ENCODE measurements at regions not wholly inside any gene's neighbourhood (a gene's known extent, or its start where the extent isn't known, plus 50 kb on each side); places are given as distances from the start of the nearest gene placed in this dataset.

DNA sequence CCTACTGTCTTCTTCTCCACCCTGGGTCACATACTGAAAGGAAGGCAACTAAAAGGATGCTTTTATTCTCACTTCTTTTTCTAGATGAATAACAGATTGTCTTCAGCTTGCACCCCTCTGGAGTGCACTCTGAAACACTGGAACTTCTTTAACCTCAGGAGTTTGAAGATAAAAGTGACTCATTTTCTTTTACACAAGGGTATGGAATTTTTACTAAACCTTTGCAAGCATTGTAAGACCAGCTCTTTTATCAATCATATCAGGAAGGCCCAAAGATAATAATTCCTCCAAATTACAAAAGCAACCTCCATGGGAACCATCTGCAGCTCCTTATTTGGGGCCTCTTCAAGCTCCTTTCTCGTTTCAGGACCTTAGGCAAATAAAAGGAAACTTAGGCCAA lies 193.5 kb upstream of the KIF2B start:
- TF ChIP-seq, protein P1, sequence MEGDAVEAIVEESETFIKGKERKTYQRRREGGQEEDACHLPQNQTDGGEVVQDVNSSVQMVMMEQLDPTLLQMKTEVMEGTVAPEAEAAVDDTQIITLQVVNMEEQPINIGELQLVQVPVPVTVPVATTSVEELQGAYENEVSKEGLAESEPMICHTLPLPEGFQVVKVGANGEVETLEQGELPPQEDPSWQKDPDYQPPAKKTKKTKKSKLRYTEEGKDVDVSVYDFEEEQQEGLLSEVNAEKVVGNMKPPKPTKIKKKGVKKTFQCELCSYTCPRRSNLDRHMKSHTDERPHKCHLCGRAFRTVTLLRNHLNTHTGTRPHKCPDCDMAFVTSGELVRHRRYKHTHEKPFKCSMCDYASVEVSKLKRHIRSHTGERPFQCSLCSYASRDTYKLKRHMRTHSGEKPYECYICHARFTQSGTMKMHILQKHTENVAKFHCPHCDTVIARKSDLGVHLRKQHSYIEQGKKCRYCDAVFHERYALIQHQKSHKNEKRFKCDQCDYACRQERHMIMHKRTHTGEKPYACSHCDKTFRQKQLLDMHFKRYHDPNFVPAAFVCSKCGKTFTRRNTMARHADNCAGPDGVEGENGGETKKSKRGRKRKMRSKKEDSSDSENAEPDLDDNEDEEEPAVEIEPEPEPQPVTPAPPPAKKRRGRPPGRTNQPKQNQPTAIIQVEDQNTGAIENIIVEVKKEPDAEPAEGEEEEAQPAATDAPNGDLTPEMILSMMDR (tag by site-specific recombination; IDR thresholded peaks at IDR 0.05) = no peak
- no peak for TF ChIP-seq ZNF670 (tag by site-specific recombination; IDR thresholded peaks at IDR 0.05; ENCODE audit: low read depth)
- no peak for TF ChIP-seq ZBTB26 (tag by site-specific recombination; optimal IDR thresholded peaks at IDR 0.05)
- TF ChIP-seq, protein P2, sequence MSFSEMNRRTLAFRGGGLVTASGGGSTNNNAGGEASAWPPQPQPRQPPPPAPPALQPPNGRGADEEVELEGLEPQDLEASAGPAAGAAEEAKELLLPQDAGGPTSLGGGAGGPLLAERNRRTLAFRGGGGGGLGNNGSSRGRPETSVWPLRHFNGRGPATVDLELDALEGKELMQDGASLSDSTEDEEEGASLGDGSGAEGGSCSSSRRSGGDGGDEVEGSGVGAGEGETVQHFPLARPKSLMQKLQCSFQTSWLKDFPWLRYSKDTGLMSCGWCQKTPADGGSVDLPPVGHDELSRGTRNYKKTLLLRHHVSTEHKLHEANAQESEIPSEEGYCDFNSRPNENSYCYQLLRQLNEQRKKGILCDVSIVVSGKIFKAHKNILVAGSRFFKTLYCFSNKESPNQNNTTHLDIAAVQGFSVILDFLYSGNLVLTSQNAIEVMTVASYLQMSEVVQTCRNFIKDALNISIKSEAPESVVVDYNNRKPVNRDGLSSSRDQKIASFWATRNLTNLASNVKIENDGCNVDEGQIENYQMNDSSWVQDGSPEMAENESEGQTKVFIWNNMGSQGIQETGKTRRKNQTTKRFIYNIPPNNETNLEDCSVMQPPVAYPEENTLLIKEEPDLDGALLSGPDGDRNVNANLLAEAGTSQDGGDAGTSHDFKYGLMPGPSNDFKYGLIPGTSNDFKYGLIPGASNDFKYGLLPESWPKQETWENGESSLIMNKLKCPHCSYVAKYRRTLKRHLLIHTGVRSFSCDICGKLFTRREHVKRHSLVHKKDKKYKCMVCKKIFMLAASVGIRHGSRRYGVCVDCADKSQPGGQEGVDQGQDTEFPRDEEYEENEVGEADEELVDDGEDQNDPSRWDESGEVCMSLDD (tag by site-specific recombination; IDR thresholded peaks at IDR 0.05) = no peak
- no peak for TF ChIP-seq ZNF76 (tag by site-specific recombination; IDR thresholded peaks at IDR 0.05; ENCODE audit: borderline replicate concordance, low read depth)
